Suprapubic skin (tissue), 4 donors: ENCODE measurements at regions not wholly inside any gene's neighbourhood (a gene's known extent, or its start where the extent isn't known, plus 50 kb on each side); places are given as distances from the start of the nearest gene placed in this dataset.

Experiments
- CTCF ChIP-seq, 2 donors: fragments of 200-600 bp in 1 of 2; fragments of 450-650 bp in 1 of 2; sonication (generic) in 1 of 2; IDR thresholded peaks; one replicate each; pipeline ENCODE4 v1.5.1; 2016 to 2019; ENCODE audit warnings: antibody characterized with exemption in 2 of 2, mild to moderate bottlenecking in 1 of 2, moderate library complexity in 1 of 2
- POLR2A ChIP-seq, 2 donors: fragments of 450-650 bp; IDR thresholded peaks; one replicate each; pipeline ENCODE4 v1.6.1; 2017; ENCODE audit warnings: antibody characterized with exemption in 2 of 2, mild to moderate bottlenecking in 2 of 2, moderate library complexity in 2 of 2
- POLR2AphosphoS5 ChIP-seq, 3 donors: sonication (generic); formaldehyde crosslinking; IDR thresholded peaks; one replicate each; pipeline ENCODE4 v1.6.1; 2017; ENCODE audit warnings: antibody characterized with exemption in 3 of 3

GRCh38 chr13:40052954-40053353 lies 397.5 kb downstream of the COG6 start:
- no peak for TF ChIP-seq CTCF (IDR thresholded peaks at IDR 0.05)
- TF ChIP-seq POLR2AphosphoS5 (IDR thresholded peaks at IDR 0.05) = no peak
- TF ChIP-seq POLR2A (IDR thresholded peaks at IDR 0.05) = no peak
